GM12873 (cell line): ENCODE measurements at regions not wholly inside any gene's neighbourhood (a gene's known extent, or its start where the extent isn't known, plus 50 kb on each side); places are given as distances from the start of the nearest gene placed in this dataset.

Experiments used
- TF ChIP-seq, protein P1 (sequence below): IDR thresholded peaks from 2 replicates; pipeline ENCODE4 v1.5.1; 2012; ENCODE audit warnings: low read depth, mild to moderate bottlenecking, moderate library complexity, low read length, control low read depth; ENCODE audit not compliant: insufficient read depth; ENCODE audit errors: missing control alignments

DNA sequence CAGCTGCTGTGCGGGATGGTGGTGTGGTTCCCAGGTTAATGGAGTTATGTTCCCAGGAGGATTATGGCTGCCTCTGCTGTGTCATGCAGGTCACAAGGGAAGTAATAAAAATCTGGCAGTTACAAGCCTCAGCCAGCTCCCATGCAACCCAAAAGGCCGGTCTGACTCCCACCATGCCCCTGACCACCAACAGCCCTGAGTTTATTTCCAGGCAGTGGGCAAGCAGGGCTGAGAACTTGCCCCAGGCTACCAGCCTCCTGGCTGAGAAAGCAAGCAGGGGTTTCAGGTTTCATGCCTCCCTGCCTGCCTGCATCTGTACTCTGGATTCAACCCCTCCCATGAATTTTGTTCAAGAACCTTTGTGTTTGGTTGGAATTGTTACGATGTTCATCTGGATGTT is 732.7 kb upstream of the POU3F4 start:
- TF ChIP-seq, protein P1, sequence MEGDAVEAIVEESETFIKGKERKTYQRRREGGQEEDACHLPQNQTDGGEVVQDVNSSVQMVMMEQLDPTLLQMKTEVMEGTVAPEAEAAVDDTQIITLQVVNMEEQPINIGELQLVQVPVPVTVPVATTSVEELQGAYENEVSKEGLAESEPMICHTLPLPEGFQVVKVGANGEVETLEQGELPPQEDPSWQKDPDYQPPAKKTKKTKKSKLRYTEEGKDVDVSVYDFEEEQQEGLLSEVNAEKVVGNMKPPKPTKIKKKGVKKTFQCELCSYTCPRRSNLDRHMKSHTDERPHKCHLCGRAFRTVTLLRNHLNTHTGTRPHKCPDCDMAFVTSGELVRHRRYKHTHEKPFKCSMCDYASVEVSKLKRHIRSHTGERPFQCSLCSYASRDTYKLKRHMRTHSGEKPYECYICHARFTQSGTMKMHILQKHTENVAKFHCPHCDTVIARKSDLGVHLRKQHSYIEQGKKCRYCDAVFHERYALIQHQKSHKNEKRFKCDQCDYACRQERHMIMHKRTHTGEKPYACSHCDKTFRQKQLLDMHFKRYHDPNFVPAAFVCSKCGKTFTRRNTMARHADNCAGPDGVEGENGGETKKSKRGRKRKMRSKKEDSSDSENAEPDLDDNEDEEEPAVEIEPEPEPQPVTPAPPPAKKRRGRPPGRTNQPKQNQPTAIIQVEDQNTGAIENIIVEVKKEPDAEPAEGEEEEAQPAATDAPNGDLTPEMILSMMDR: no peak

DNA sequence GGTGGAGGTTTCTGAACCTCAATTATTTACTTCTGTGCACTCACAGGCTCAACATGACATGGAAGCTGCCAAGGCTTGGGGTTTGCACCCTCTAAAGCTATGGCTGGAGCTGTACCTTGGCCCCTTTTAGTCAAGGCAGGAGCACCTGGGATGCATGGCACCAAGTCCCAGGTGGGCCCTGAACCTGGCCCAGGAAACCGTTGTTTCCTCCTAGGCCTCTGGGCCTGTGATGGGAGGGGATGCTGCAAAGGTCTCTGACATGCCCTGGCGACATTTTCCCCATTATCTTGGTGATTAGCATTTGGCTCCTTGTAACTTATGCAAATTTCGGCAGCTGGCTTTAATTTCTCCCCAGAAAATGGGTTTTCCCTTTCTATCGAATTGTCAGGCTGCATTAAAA is 726.1 kb upstream of the POU3F4 start:
- TF ChIP-seq, protein P1: no peak

DNA sequence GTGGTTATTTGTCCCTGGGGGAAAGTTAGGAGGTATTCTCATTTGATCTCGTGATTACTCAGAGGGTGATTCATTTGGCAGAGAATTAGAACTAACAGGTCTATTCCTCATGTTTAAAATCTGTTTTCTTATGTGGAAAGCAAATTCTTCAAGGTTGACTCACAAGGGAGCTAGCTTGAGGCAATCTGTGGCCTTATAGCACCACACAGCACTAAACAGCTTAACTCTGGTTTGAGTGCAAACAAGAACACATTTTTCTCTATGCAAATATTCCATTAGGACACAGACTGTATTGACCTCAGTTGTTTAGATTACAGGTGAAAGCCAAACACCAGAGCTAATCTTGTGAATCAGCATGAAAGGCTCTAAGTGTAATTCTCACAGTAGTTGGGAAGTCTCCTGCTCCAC is 694.4 kb upstream of the POU3F4 start:
- TF ChIP-seq, protein P1: no peak

DNA sequence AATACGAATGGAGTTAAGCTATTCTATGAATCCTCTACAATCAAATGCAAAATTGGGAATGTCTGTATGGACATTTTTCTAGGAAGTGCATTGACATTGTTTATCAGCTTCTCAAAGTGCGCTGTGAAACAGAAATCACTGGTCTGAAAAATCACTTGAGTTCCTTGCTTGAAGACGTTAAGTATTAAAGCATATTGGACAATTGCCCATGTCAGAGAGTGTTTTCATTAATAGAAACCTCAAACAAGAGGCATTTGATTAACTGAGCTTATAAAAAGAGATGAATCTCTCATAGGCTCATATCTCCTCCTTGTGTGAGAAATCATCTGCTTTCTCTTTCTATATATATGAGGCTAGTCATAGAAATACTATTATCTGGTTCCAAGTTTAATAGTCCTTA is 692.1 kb upstream of the POU3F4 start:
- TF ChIP-seq, protein P1: no peak

DNA sequence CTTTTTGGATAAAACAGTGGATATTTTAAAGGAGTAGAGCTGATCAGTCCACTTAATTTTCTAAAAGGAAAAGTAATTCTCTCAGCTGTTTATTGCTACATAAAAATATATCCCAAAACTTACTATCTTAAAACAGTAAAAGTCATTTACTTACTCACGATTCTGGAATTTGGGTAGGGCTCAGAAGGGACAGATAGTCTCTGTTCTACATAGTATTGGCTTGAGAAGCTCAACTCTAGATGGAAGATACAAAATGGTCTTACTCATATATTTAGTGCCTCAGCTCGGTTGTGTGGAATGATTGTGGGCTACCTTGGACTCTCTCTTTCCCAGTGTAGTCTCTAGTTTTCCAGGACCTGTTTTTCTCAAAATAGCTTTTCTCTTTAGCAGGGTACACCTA is 691.5 kb upstream of the POU3F4 start:
- TF ChIP-seq, protein P1: no peak

DNA sequence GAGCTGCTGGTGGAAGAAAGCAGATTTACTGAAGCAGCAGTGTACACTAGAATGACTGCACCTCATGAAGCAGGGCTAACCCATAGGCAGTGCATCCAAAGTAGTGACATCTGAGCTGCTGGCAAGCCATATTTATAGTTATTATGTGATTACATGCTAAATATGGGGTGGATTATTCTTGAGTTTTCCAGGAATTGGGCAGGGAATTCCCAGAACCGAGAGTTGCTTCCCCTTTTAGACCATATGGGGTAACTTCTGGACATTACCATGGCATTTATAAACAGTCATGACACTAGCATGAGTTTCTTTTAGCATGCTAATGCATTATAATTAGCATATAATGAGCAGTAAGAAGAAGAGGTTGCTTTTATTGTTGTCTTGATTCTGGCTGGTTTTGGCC is 665.8 kb upstream of the POU3F4 start:
- TF ChIP-seq, protein P1: no peak

DNA sequence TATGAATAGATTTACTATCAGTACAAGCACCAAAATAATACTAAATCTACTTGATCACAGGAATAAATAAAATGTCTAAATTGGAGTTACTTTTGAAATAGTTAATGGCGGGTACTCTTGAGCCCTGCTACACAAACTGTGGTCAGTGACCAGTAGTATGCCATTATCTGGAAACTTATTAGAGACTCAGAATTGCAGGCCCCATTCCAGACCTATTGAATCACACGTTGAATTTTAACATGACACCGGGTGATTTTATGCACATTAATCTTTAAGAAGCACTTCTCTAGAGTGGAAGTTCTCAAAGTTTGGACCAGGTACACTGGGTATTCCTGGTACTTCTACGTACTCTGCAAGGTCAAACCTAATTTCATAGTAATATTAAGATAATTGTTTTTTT is 660.0 kb upstream of the POU3F4 start:
- TF ChIP-seq, protein P1: no peak
